GM23338 (cell line): ENCODE measurements at regions not wholly inside any gene's neighbourhood (a gene's known extent, or its start where the extent isn't known, plus 50 kb on each side); places are given as distances from the start of the nearest gene placed in this dataset.

ENCODE experiments used
- ATAC-seq: fragments of 200-7000 bp; cut with Tn5 transposase; 3 replicates; pipeline ENCODE4 v1.9.1; 2020
- DNase-seq: peaks from one replicate; pipeline ENCODE4 v3.0.0-alpha.2; 2015; ENCODE audit warnings: low spot score
- H2AFZ ChIP-seq: fragments of 200-600 bp; sonication (generic); 2 replicates; pipeline ENCODE4 v1.8.0; 2016; ENCODE audit warnings: antibody characterized with exemption, mild to moderate bottlenecking, moderate library complexity
- H3F3A ChIP-seq: fragments of 200-600 bp; sonication (generic); replicated peaks from 2 replicates; pipeline ENCODE4 v1.8.0; 2017; ENCODE audit warnings: antibody characterized with exemption, mixed run types, low read depth
- H3K27ac ChIP-seq: fragments of 200-600 bp; sonication (generic); 2 replicates; pipeline ENCODE4 v1.6.1; 2016; ENCODE audit warnings: low read depth
- H3K27me3 ChIP-seq: fragments of 200-600 bp; sonication (generic); 2 replicates; pipeline ENCODE4 v1.8.0; 2016; ENCODE audit warnings: mild to moderate bottlenecking, mixed run types, moderate library complexity; ENCODE audit not compliant: insufficient read depth
- H3K36me3 ChIP-seq: fragments of 200-600 bp; sonication (generic); 2 replicates; pipeline ENCODE4 v1.8.0; 2016; ENCODE audit warnings: mild to moderate bottlenecking; ENCODE audit not compliant: insufficient read depth
- H3K4me1 ChIP-seq: fragments of 200-600 bp; sonication (generic); 2 replicates; pipeline ENCODE4 v1.8.0; 2016; ENCODE audit warnings: mild to moderate bottlenecking, moderate library complexity; ENCODE audit not compliant: insufficient read depth
- H3K4me2 ChIP-seq: fragments of 200-600 bp; sonication (generic); 2 replicates; pipeline ENCODE4 v1.7.1; 2017; ENCODE audit warnings: mixed run types
- H3K4me3 ChIP-seq: fragments of 200-600 bp; sonication (generic); 2 replicates; pipeline ENCODE4 v1.6.1; 2016; ENCODE audit warnings: mixed run types
- H3K79me2 ChIP-seq: fragments of 200-600 bp; sonication (generic); replicated peaks from 2 replicates; pipeline ENCODE4 v1.8.0; 2017; ENCODE audit warnings: mild to moderate bottlenecking; ENCODE audit not compliant: insufficient read depth
- H3K9me2 ChIP-seq: fragments of 200-600 bp; sonication (generic); 2 replicates; pipeline ENCODE4 v1.8.0; 2017; ENCODE audit not compliant: insufficient read depth
- H4K20me1 ChIP-seq: fragments of 200-600 bp; sonication (generic); replicated peaks from 2 replicates; pipeline ENCODE4 v1.8.0; 2017; ENCODE audit warnings: mild to moderate bottlenecking; ENCODE audit not compliant: insufficient read depth
- H3K27ac Mint-ChIP-seq: 2 replicates; pipeline ENCODE4 v1.8.0; 2020; ENCODE audit warnings: inconsistent platforms, mild to moderate bottlenecking, moderate library complexity, mixed read lengths
- H3K27me3 Mint-ChIP-seq: 3 replicates; pipeline ENCODE4 v1.8.0; 2022; ENCODE audit warnings: low read depth, mild to moderate bottlenecking, moderate library complexity, mixed read lengths, inconsistent platforms; ENCODE audit not compliant: insufficient read depth, poor library complexity
- H3K36me3 Mint-ChIP-seq: 3 replicates; pipeline ENCODE4 v1.8.0; 2021; ENCODE audit warnings: low read depth, mild to moderate bottlenecking, inconsistent platforms, moderate library complexity, mixed read lengths
- H3K4me1 Mint-ChIP-seq: 3 replicates; pipeline ENCODE4 v1.8.0; 2020; ENCODE audit warnings: mild to moderate bottlenecking, inconsistent platforms, mixed read lengths
- H3K4me3 Mint-ChIP-seq: 3 replicates; pipeline ENCODE4 v1.8.0; 2021; ENCODE audit warnings: moderate library complexity, mild to moderate bottlenecking, inconsistent platforms, mixed read lengths
- H3K9me3 Mint-ChIP-seq: 3 replicates; pipeline ENCODE4 v1.8.0; 2020; ENCODE audit warnings: moderate library complexity, mild to moderate bottlenecking, inconsistent platforms, mixed read lengths
- CREB1 ChIP-seq: fragments of 250-450 bp; sonication (Bioruptor Pico); IDR thresholded peaks from 2 replicates; pipeline ENCODE4 v1.5.0; 2020; ENCODE audit warnings: low read depth, mild to moderate bottlenecking, moderate library complexity
- EZH2 ChIP-seq: fragments of 200-600 bp; sonication (generic); IDR thresholded peaks from one replicate; pipeline ENCODE4 v1.8.0; 2017; ENCODE audit warnings: antibody characterized with exemption, mild to moderate bottlenecking, low read depth; ENCODE audit not compliant: unreplicated experiment
- EZH2phosphoT487 ChIP-seq: fragments of 200-600 bp; sonication (generic); IDR thresholded peaks from one replicate; pipeline ENCODE4 v1.8.1; 2018; ENCODE audit warnings: antibody characterized with exemption; ENCODE audit not compliant: unreplicated experiment
- JUNB ChIP-seq: IDR thresholded peaks from one replicate; pipeline ENCODE4 v1.6.1; 2016; ENCODE audit warnings: antibody characterized with exemption; ENCODE audit not compliant: unreplicated experiment
- NANOG ChIP-seq: IDR thresholded peaks from 2 replicates; pipeline ENCODE4 v1.6.1; 2016; ENCODE audit warnings: antibody characterized with exemption, borderline replicate concordance
- POLR2AphosphoS5 ChIP-seq: IDR thresholded peaks from 2 replicates; pipeline ENCODE4 v1.6.1; 2016; ENCODE audit warnings: antibody characterized with exemption, low read depth
- REST ChIP-seq: IDR thresholded peaks from one replicate; pipeline ENCODE4 v1.6.1; 2018; ENCODE audit warnings: antibody characterized with exemption; ENCODE audit not compliant: unreplicated experiment
- STAT1 ChIP-seq: IDR thresholded peaks from one replicate; pipeline ENCODE4 v1.6.1; 2016; ENCODE audit warnings: antibody characterized with exemption; ENCODE audit not compliant: unreplicated experiment
- ZNF114 ChIP-seq: fragments of 250-450 bp; sonication (Bioruptor Pico); IDR thresholded peaks from 2 replicates; pipeline ENCODE4 v1.5.0; 2020; ENCODE audit warnings: mild to moderate bottlenecking, moderate library complexity
- ZNF331 ChIP-seq: fragments of 250-450 bp; sonication (Bioruptor Pico); IDR thresholded peaks from 2 replicates; pipeline ENCODE4 v1.5.0; 2020; ENCODE audit warnings: low read depth, mild to moderate bottlenecking, moderate library complexity
- ZNF462 ChIP-seq: fragments of 250-450 bp; sonication (Bioruptor Pico); IDR thresholded peaks from 2 replicates; pipeline ENCODE4 v1.5.0; 2020; ENCODE audit warnings: mild to moderate bottlenecking, moderate library complexity
- TF ChIP-seq, protein P1 (sequence below): IDR thresholded peaks from 2 replicates; pipeline ENCODE4 v1.6.1; 2016; ENCODE audit warnings: antibody characterized with exemption
- TF ChIP-seq, protein P2 (sequence below), 2 experiments: fragments of 200-600 bp in 1 of 2; sonication (generic) in 1 of 2; conservative IDR thresholded peaks; 2 replicates each; pipeline versions ENCODE4 v1.5.1 to v1.6.1; 2016 to 2017; ENCODE audit warnings: antibody characterized with exemption in 2 of 2, low read depth in 2 of 2, mild to moderate bottlenecking in 2 of 2, moderate library complexity in 1 of 2

DNA sequence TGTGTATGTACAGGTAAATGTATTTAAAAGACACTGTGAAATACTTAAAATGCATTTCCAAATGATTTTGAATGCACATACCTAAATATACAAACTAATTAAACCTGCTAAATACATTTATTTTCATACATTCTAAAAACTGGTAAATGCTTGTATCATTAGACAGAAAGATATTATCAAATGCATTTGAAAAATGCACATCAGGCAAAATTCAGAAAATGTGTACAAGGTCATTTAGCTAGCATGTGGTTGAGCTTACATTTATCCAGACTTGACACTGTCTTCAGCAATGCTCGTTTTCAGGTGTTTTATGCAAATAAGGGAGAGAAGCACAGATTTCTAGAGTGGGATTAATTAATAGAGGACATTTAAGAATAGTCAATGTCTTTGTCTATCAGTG lies 374.2 kb downstream of the SUCLG1 start:
- H3K36me3 ChIP-seq: no peaks in the 10 kb centered on the region
- TF ChIP-seq, protein P1, sequence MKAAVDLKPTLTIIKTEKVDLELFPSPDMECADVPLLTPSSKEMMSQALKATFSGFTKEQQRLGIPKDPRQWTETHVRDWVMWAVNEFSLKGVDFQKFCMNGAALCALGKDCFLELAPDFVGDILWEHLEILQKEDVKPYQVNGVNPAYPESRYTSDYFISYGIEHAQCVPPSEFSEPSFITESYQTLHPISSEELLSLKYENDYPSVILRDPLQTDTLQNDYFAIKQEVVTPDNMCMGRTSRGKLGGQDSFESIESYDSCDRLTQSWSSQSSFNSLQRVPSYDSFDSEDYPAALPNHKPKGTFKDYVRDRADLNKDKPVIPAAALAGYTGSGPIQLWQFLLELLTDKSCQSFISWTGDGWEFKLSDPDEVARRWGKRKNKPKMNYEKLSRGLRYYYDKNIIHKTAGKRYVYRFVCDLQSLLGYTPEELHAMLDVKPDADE: no peak
- no peak for TF ChIP-seq JUNB
- no peak for TF ChIP-seq ZNF114
- TF ChIP-seq CREB1 (CRISPR knock-in tag): no peak
- no peak for TF ChIP-seq REST
- TF ChIP-seq POLR2AphosphoS5: no peak
- TF ChIP-seq ZNF462 (CRISPR knock-in tag): no peak
- TF ChIP-seq, protein P2, sequence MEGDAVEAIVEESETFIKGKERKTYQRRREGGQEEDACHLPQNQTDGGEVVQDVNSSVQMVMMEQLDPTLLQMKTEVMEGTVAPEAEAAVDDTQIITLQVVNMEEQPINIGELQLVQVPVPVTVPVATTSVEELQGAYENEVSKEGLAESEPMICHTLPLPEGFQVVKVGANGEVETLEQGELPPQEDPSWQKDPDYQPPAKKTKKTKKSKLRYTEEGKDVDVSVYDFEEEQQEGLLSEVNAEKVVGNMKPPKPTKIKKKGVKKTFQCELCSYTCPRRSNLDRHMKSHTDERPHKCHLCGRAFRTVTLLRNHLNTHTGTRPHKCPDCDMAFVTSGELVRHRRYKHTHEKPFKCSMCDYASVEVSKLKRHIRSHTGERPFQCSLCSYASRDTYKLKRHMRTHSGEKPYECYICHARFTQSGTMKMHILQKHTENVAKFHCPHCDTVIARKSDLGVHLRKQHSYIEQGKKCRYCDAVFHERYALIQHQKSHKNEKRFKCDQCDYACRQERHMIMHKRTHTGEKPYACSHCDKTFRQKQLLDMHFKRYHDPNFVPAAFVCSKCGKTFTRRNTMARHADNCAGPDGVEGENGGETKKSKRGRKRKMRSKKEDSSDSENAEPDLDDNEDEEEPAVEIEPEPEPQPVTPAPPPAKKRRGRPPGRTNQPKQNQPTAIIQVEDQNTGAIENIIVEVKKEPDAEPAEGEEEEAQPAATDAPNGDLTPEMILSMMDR (conservative IDR thresholded peaks at IDR 0.05; ENCODE audit: low read depth in 2 of 2): no peak
- TF ChIP-seq STAT1: no peak
- no peak for TF ChIP-seq ZNF331 (CRISPR knock-in tag)
- TF ChIP-seq EZH2: no peak
- no peak for TF ChIP-seq EZH2phosphoT487
- no peak for TF ChIP-seq NANOG
- H3K27me3 ChIP-seq: no peaks in the 10 kb centered on the region
- H3K27ac ChIP-seq: no peak overlapping the region
- Mint-ChIP-seq H3K4me1 (0 out of 3 replicates have a peak, but pooled peaks cover 2% of the 10 kb centered on the region), H3K27ac (no peak overlapping the region), H3K9me3 (no peaks in the 10 kb centered on the region; the same call in 2 of the 3 replicates), H3K36me3 (no peaks in the 10 kb centered on the region), H3K4me3 (no peak overlapping the region), H3K27me3 (no peaks in the 10 kb centered on the region)
- no peak for DNase-seq
- no peaks in the 10 kb centered on the region for H3K79me2 ChIP-seq
- no peaks in the 10 kb centered on the region for H3F3A ChIP-seq
- no peak for ATAC-seq
- peaks cover 3% of the 10 kb centered on the region for H3K9me2 ChIP-seq
- H2AFZ ChIP-seq: no peak overlapping the region
- no peaks in the 10 kb centered on the region for H3K4me1 ChIP-seq
- H3K4me3 ChIP-seq: no peak overlapping the region
- no peaks in the 10 kb centered on the region for H4K20me1 ChIP-seq
- H3K4me2 ChIP-seq: no peak overlapping the region
